Femur (tissue), 1 donor: ENCODE measurements at regions not wholly inside any gene's neighbourhood (a gene's known extent, or its start where the extent isn't known, plus 50 kb on each side); places are given as distances from the start of the nearest gene placed in this dataset.
A peak's percentile ranks its signal among the peaks of the same experiment; 100 is the strongest.
"Not testable (repeated sequence)": the region's sequence is repeated elsewhere in the genome, so short reads cannot be mapped to it uniquely, and the experiment has no call there.

Experiments
- DNase-seq: peaks from one replicate; pipeline ENCODE4 v3.0.0-alpha.2; 2017

DNA sequence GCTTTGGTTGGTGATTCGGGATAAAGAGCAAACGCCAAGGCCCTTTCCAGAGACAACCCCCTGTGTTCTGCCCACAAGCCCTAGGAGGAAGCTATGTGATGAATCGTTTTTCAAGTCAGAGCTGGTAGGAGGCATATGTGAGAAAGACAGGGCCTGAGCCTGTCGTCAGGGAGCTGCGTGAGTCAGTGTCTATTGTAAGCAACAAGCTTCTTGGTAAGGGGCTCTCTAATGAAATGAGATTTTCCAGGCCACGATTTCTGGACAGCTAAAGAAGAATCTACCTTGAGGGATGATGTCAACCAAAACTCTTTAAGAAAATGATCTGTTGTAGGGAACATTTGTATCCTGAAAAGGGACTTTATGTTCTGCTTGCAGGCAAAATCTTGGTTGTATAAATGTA lies 318.9 kb upstream of the IL12A start:
- DNase-seq: no peak

DNA sequence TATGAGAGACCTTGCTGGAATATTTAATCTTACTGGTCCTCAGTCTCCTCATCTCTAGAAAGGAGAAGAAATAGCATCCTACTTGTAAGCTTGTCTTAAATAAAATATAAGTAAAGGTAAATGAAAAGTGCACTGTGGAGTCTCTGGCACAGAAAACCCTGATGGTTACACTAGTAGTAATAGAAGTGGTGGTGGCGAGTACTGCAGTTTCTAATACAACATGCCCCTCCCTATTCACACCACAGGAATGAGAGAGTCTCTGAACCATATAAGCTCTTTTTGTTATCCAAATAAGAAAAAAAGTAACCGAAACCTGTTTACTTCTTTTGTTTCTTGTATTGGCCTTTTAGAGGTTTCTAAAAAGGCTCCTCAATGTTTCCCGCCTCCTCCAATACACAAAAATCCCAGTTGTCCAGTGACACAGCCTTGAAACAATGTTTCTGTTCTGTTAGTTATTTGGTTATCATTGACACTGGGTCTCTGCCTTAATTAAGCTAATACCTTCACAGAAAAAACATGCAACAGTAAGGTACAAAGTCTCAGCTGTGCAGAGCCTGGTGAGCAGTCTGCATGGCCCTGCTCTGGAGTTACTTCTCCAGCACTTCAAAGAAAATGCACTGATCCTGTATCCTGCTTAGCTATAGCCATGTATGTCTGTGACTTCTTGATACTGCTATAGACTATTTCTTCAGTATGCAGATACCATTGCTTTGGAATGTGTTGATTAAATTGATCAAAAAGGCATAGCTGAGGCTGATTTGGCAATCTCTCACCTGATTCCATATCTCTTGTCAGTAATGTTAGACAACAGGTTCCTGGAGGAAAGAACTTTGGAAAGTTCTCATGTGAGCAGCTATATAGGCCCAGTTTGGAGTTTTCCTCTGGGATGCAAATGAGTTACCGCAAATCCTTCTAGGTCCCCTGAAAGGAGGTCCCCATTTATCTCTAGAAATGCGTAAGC lies 315.6 kb upstream of the IL12A start:
- no peak for DNase-seq

DNA sequence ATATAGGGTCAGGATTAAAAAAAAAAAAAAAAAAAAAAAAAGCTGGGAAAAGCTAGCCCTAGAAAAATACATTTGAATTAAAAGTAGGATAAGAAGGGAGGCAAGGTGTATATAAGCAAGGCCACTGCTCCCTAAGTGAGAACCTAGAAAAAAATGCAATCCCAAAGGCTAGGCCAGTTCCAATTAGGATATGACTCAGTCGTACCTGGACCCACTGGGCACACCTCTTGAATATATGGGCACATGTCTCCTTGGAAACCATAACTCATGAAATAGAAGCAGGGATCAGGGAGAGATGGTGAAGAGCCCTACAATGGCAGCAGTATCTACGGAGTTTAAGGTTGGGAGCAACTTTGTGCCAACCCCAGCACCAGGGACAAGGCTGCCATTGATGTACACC lies 314.1 kb upstream of the IL12A start:
- no peak for DNase-seq

DNA sequence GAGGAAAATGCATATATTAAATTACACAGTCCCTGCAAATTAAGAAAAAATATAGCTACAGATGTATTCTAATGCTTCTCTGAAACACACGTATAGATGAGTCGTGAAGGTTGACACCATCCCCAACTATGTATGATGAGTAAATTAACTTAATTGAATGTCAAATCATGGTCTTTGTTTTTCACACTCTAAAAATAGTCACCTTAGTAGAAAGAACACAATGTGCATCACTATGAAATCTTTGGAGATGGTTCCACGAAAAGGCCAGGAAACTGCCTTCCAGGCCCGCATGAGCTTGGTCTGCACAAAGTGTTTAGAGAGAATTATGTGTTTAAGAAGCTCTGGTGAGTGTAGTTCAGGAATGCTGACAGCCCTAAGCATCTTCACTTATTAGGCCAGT lies 313.4 kb upstream of the IL12A start:
- no peak for DNase-seq

DNA sequence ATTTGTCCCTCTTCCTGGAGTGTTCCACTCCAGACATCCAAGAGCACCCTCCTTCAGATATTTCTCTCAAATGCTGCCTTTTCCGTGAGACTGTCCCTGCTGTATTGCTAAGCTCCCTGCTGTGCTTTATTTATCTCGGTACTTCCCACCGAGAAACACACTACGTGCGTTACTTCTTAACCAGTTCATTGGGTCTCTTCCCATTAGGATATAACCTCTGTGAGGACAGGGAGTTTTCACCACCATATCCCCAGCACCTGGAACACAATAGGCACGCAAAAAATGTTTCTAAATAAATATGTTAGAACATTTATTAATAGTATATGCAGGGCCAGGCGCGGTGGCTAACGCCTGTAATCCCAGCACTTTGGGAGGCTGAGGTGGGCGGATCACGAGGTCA lies 308.7 kb upstream of the IL12A start:
- no peak for DNase-seq

DNA sequence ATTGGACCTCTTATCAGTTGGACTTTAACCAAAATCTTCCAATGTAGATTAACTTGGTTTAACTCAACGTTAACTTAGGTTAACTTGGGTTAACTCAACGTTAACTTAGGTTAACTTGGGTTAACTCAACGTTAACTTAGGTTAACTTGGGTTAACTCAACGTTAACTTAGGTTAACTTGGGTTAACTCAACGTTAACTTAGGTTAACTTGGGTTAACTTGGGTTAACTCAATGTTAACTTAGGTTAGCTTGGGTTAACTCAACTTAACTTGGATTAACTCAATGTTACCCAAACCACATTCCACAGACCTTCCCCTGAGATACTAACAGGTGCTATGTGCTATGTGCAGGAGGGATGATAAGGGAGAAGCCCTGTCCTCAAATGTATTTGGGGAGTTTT lies 306.9 kb upstream of the IL12A start:
- not testable (repeated sequence) for DNase-seq

DNA sequence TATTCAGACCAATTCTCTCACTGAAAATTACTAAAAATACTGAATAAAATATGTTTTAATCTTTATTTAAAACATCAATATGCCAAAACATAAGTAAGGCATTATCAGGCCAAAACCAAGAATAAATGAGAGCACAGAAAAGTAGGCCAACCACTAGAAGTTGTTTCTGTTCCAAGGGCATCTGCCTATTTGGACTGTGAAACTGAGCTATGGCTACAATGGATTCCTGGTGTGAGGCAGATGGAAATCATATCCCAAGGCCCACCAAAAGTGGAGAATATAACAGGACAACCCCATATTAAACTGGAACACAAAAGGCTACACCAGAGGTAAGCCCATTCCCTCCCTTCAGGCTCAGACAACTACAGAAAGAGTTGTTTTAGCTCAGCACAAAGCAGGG lies 302.8 kb upstream of the IL12A start:
- no peak for DNase-seq

DNA sequence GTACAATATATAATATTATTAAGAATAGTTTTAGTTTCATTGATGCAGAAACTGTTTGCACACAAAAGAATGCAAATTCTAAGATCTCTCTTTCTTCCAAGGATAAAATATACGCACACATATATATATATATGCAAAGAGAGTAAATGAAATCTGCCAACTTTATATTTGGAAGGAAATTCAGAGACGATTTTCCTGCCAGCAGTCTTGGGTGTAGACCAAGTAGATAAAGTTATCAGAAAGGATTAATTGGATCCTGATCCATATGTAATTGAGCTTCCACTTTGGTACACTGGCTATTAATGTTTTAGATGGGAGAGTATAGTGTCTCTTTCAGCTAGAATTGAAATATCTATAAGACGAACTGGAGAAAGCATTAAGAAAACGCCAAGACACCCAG lies 295.4 kb upstream of the IL12A start:
- no peak for DNase-seq

DNA sequence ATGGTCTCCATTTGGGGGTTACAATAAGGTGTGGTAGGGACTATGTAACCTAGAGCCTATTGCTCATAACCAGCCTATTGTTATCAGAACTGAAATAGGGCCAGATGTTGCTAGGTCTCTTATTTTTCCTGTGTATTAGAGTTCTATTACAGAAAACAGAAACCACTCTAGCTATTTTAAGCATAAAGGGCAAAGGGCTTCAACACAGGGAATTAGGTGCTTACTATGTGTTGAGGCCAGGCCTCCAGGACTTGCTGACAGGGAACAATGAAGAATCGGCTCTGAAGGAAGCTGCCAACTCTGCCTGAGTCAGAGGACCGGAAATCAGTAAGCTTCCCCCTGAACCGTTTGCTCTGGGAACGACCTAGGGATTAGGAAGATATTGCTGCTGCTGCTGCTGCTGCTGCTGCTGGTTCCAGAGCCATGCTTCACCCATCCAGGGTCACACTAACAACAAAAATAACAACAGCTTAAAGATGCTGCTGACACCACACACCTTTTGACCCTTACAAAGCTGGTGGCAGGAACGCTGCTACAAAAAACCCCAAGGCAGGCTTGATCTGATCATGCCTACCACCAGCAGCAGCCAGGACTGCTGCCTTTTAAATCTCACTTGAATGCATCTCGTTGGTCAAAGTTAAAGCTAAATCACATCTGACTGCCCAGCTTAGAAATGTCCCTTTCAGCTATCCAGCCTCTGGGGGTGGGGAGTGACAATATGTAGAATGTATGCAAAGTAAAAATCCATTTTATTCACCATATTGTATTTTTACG lies 276.9 kb upstream of the IL12A start:
- peak; percentile 46 for DNase-seq

DNA sequence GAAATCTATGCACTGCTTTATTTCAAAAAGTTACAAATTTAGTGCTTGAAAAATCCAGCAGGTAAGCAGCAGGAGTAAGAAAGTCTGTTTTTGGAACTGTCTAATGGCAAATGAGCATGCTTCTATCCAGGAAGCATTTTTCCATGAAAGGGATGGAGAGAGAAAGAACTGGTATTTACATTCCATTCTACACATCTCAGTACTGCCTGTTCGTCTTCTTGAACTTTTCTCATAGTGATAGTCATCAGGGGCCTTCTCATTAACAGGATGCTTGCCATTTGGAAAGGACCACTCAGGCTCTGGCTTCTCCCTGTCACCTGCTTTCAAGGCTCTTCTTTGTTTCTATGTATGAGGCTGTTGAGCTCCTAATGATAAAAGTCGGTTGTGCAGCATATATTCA lies 267.3 kb upstream of the IL12A start:
- DNase-seq: no peak

DNA sequence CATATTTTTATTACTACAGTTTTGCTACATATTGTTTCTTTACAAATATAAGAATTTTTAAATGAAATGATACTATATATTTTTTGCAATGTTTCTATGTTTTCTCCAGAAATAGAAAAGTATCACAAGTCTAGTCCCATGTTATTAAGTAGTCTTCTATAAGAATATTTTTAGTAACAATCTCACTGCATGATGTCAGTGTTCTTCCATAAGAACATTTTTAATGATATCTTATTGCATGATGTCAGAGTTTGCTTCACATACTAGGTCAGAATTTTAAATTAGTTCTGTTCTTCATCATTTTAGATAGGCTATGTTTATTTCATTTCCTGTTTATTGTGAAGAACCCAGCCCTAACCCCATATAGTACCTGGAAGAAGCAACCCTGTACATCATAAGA lies 265.3 kb upstream of the IL12A start:
- no peak for DNase-seq

DNA sequence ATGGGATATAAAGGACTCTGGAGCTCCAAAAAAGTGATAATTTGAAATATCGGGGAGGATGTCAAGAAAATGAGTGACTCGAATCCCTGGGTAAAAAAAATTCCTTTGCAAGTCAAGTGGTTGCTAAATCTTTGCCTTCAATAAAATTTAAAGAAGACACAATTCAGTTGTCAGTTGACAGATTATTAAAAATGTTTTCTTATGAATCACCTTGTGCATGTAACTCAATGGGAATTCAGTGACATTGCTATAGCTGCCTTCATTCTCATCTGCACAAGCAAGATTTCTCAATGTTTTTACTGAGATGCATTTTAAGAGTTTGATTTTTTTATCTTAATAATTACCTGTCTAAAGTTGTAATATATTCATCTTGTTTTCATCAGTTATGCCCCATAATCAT lies 264.0 kb upstream of the IL12A start:
- DNase-seq: no peak

DNA sequence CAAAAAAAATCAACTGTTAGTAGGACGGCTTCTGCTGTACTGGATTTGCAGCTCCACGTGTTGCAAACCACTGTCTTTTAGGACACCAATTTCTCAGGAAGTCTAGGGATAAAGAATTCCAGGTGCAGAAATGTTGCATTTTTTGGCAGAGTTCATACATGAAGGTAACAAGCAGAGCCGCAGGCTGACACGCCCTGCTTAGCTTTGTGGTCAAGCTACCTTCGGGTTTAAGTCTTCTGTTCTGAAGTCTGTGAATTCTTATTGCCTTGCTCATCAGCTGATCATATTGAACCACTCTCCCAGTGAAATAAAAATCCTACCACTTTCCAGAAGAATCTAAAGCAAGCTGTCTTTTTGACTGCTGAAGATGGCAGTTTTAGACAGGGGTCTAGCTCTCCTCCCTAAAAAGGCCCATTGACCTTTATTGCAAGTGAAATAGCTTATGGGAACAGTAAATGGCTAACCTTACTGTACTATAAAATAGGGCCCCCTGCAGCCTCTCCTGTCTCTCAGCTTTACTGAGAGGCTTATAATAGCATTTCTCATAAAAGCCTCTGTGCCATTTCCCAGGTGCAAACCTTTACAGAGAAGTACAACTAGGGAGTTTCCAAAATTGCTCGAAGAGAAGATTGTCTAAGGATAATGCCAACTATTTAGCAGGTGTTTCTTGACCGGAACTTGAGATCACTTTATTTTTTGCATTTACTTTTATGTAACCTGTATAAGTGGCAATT lies 262.2 kb upstream of the IL12A start:
- no peak for DNase-seq

DNA sequence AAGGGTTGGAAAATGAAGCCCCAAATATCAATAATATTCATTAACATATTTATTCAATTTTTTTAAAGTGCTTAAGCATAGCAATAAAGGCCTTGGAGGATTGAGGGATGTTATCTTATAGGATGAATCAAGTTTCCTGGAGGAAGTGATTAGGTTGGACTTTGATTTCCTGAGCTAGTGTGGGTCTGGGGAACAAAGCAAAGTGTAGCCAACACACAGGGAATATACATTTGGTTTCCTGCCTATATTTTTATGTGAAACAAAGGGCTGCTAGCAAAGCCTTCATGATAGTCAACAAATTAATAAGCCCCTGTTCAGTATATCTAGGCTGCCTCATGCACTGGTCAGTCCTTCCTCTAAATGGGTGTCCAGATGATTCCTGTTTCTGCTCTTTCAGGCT lies 261.1 kb upstream of the IL12A start:
- DNase-seq: no peak

DNA sequence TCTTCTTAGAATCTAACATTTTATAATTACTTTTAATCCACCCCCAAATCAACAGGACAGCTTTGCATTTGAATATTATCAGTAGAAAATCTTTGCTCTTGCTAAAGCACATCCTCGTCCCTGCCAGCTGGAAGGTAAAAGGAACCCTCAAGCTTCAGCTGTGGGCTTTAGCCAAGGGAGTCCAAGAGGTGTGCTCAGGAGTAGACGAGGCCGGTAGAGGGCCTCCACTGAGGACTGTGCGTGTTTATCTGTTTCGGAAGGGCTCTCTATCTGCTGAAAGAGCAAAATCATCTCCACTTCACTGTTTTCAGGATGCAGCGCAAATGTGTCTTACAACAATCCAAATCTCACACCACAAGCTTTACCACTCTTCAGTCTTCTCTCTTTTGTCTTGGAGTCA lies 257.4 kb upstream of the IL12A start:
- DNase-seq: no peak

DNA sequence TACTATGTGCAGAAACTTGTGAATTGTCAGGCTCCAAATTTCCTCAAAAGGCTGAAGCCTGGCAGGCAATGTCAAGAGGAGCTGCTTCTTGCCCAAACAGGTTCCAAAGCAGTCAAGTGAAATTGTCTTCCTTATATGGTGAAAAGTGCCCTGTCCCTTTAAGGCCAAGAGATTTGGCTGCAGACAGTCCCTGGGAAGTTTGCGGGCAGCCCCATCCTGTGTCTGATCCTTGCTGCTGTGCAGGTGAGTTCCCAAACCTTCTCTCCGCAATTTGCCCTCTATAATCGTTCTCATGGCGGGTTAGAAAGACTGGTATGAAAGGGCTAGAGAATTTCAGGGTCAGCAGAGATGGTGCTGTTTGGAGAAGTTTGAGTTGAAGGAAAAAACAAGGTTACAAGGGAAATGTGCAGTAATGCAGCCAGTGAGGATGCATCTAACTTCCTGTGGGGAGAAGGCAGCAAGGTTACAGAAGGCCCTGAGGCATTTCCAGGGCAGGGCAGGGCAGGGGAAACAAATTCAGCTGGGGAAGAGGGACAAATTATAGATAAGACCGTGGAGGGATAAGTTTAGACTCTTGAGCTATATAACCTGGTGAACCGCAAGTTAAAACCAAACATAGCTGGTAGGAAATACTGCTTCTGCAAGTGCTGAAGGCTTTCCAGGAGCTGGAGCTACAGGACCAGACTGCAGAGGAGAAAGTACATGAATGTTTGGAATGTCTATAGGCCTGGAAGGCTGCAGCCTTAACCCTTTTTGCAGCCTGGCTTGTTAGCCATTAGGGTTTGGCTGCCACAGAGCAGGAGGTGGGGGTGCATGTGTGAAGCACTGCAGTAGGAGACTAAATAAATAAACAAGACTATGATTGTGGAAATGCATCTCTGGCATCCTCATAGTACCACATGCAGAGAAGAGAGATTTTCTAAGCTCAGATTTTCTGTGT lies 256.2 kb upstream of the IL12A start:
- DNase-seq: no peak

DNA sequence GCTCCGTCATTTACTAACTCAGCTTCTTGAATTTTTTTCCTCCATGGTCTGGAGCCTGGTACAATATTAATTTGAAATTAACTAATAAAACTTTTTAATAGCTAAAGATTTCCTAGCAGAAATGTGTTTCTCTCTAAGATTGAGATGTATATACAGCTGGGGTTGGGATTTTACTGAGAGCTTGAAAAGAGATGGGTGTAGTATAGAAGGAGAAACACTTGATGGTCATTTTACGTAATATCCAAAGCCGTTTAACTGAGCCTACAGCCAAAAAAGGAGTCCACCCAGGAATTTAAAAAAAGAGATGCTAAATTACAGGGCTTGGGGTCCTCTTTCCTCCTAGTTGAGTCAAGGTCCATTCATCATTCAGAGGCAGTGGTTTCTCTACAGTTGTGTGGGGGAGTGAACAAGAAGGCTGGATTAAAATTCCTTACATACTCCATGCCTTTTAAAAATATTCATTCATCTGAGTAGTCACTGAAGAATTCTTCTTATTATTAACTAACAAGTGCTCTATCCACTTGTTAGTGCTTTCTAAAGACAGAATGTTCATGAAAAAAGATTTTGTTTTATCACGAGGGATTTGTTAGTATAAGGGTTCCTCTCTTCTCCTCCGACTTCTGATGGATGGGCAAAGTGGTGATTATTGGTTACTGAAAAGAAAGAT lies 255.3 kb upstream of the IL12A start:
- no peak for DNase-seq

DNA sequence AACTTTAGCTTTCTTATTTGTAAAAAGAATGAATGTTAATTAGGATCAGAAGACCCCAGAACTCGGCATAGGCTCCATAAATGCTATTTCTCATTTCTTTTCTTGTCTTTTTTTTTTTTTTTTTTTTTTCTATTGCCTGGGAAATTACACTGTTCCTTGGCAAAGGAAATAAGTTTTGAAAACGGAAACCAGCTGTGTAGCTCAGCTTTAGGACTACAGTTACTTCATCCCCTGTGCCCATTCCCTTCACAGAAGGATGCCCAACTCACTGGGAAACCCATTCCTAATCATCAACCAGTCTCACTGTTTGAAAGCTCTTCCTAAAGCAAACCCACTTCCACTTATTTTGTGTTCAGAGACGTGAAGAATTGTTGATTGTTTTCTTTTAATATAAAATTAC lies 254.0 kb upstream of the IL12A start:
- no peak for DNase-seq

DNA sequence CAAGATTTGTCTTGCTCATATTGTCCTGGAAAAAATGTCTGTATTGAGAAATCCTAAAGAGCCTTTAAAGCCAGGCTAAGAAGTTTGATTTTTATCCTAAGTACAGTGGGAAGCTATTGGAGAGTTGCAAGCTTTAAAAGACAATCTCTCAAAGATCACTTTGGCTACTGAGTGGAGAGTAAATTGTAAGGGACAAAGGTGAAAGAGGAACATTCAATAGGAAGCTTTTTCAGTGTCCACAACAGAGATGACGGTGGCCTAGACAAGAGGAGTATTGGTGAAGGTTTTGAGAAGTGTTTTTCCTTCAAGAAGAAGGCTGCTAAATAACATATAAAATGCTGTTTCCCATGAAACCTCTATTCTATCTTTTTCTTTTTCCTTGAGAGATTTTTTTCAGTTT lies 249.5 kb upstream of the IL12A start:
- DNase-seq: no peak

DNA sequence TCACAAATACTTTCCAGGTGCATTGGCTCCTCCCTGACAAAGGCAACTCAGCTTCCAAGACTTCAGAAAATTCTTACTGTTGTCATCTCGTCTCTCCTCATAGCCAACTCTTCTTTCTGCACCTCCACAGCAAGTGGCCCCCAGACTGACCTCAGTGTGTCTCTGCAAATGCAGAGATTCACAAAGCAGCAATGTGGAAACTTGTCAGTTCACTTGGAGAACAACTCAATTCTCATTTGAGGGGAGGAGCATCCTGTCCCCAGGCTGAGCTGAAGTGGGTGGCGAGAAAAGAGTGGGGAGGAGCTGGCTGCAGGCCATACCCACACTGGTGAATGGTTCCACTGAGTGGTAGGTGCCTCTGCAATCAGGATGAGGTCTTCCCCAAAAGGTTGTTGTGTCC lies 248.7 kb upstream of the IL12A start:
- no peak for DNase-seq

DNA sequence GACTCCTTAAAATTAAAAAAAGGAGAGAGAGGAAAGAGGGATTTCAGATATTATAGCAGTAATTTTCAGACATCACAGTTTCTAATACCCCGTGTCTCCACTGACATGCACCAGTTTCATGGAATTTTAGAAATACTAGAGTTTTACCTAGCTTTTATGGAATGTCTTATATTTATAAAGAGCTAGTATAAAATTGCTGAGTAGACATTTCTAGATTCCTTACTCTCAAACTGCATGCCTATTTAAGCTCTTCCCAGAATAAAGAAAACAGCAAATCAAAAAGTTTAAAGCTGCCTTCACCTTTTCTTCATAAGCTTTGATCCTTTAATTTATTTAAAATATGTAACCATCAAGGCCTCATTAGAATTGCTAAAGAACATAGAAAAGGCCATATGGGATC lies 247.4 kb upstream of the IL12A start:
- DNase-seq: no peak

DNA sequence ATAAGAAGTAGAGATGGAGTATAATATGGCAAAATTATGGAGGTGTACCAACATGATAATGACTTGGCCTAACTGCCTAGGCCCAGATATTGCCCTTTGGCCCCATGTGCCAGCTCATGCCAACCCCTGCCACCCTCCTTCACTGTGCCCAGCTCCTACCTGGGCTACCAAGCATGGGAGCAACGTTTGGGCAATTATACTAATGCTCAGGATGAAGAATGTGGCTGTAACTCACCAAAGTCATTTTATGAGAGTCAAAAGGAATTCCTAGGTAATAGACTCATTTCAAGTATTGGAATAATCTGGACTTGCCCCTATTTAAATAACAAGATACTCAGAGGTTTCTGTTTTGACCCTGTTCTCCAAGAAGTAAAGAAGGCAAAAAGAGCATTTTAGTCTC lies 240.2 kb upstream of the IL12A start:
- DNase-seq: no peak
